HepG2 (cell line): ENCODE measurements at regions not wholly inside any gene's neighbourhood (a gene's known extent, or its start where the extent isn't known, plus 50 kb on each side); places are given as distances from the start of the nearest gene placed in this dataset.

Source experiments
- FOXK2 ChIP-seq: fragments of 450-650 bp; IDR thresholded peaks from 2 replicates; pipeline ENCODE4 v1.6.1; 2016
- MAZ ChIP-seq, 2 experiments: sonication (generic) in 1 of 2; formaldehyde crosslinking in 1 of 2; IDR thresholded peaks; 2 replicates each; pipeline versions ENCODE4 v1.5.0 to v1.6.1; 2012 to 2020; ENCODE audit warnings: low read depth in 2 of 2, mild to moderate bottlenecking in 2 of 2, borderline replicate concordance in 1 of 2, improper control_type of control experiment in 1 of 2, low read length in 1 of 2, missing genetic modification reagents in 1 of 2, moderate library complexity in 1 of 2
- MXI1 ChIP-seq: IDR thresholded peaks from 3 replicates; pipeline ENCODE4 v1.6.1; 2012; ENCODE audit warnings: low read depth, low read length, inconsistent platforms, borderline replicate concordance
- NFYB ChIP-seq: sonication (generic); formaldehyde crosslinking; IDR thresholded peaks from 2 replicates; pipeline ENCODE4 v1.4.0; 2020; ENCODE audit warnings: missing genetic modification reagents
- ONECUT2 ChIP-seq: sonication (generic); formaldehyde crosslinking; IDR thresholded peaks from 2 replicates; pipeline ENCODE4 v1.4.0; 2020; ENCODE audit warnings: missing genetic modification reagents
- POLR2AphosphoS5 ChIP-seq: IDR thresholded peaks from 2 replicates; pipeline ENCODE4 v1.6.1; 2012; ENCODE audit warnings: low read depth, low read length
- SMAD1 ChIP-seq: sonication (generic); formaldehyde crosslinking; IDR thresholded peaks from 2 replicates; pipeline ENCODE4 v1.4.0; 2020; ENCODE audit warnings: missing genetic modification reagents, low read depth, mild to moderate bottlenecking, borderline replicate concordance
- ZFP36 ChIP-seq: fragments of 150-350 bp; IDR thresholded peaks from 2 replicates; pipeline ENCODE4 v1.6.1; 2018; ENCODE audit warnings: borderline replicate concordance, low read length, low read depth; ENCODE audit not compliant: partially characterized antibody
- ZNF75D ChIP-seq: sonication (generic); formaldehyde crosslinking; IDR thresholded peaks from 2 replicates; pipeline ENCODE4 v1.8.1; 2023; ENCODE audit warnings: missing genetic modification reagents, mild to moderate bottlenecking, borderline replicate concordance
- ZNF768 ChIP-seq: sonication (generic); formaldehyde crosslinking; IDR thresholded peaks from 2 replicates; pipeline ENCODE4 v1.4.0; 2020; ENCODE audit warnings: missing genetic modification reagents
- ZNF83 ChIP-seq: sonication (generic); formaldehyde crosslinking; IDR thresholded peaks from 2 replicates; pipeline ENCODE4 v1.4.0; 2020; ENCODE audit warnings: missing genetic modification reagents, mild to moderate bottlenecking, borderline replicate concordance
- ZZZ3 ChIP-seq: sonication (generic); formaldehyde crosslinking; IDR thresholded peaks from 2 replicates; pipeline ENCODE4 v1.4.0; 2020; ENCODE audit warnings: missing genetic modification reagents, mild to moderate bottlenecking, borderline replicate concordance
- TF ChIP-seq, protein P1 (sequence below): sonication (generic); formaldehyde crosslinking; IDR thresholded peaks from 2 replicates; pipeline ENCODE4 v1.5.0; 2020; ENCODE audit warnings: mild to moderate bottlenecking, missing genetic modification reagents, moderate library complexity
- TF ChIP-seq, protein P2 (sequence below): fragments of 450-650 bp; IDR thresholded peaks from 2 replicates; pipeline ENCODE4 v1.6.1; 2017; ENCODE audit warnings: mild to moderate bottlenecking

DNA sequence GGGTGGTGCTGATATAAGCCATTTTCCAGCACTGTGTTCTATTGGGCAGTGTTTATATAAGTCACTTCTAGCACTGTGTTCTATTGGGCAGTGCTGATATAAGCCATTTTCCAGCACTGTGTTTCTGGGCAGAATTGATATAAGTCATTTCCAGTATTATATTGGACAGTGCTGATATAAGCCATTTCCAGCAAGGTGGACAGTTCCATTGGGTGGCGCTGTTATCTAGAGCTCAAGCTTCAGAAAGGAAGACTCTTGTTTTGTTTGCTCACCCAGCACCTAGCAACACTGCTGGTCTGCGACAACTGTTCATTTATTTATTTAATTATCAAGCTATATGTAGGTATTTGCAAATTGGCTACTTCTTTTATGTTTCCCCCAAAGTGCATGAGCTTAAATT is 690.3 kb downstream of the AACS start:
- TF ChIP-seq POLR2AphosphoS5 = no peak
- TF ChIP-seq SMAD1 (CRISPR knock-in tag) = no peak
- TF ChIP-seq FOXK2 = no peak
- no peak for TF ChIP-seq NFYB (CRISPR knock-in tag)
- no peak for TF ChIP-seq ZNF768 (CRISPR knock-in tag)
- TF ChIP-seq ZNF75D (CRISPR knock-in tag) = no peak
- no peak for TF ChIP-seq ZNF83 (CRISPR knock-in tag)
- no peak for TF ChIP-seq ZFP36
- TF ChIP-seq MXI1 = no peak
- TF ChIP-seq, protein P1, sequence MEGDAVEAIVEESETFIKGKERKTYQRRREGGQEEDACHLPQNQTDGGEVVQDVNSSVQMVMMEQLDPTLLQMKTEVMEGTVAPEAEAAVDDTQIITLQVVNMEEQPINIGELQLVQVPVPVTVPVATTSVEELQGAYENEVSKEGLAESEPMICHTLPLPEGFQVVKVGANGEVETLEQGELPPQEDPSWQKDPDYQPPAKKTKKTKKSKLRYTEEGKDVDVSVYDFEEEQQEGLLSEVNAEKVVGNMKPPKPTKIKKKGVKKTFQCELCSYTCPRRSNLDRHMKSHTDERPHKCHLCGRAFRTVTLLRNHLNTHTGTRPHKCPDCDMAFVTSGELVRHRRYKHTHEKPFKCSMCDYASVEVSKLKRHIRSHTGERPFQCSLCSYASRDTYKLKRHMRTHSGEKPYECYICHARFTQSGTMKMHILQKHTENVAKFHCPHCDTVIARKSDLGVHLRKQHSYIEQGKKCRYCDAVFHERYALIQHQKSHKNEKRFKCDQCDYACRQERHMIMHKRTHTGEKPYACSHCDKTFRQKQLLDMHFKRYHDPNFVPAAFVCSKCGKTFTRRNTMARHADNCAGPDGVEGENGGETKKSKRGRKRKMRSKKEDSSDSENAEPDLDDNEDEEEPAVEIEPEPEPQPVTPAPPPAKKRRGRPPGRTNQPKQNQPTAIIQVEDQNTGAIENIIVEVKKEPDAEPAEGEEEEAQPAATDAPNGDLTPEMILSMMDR (CRISPR knock-in tag) = no peak
- TF ChIP-seq ZZZ3 (CRISPR knock-in tag) = no peak
- TF ChIP-seq MAZ (IDR thresholded peaks at IDR 0.05; ENCODE audit: borderline replicate concordance, low read depth, low read length) = no peak
- TF ChIP-seq MAZ (CRISPR knock-in tag; IDR thresholded peaks at IDR 0.05; ENCODE audit: low read depth) = no peak
- no peak for TF ChIP-seq ONECUT2 (CRISPR knock-in tag)
- TF ChIP-seq, protein P2, sequence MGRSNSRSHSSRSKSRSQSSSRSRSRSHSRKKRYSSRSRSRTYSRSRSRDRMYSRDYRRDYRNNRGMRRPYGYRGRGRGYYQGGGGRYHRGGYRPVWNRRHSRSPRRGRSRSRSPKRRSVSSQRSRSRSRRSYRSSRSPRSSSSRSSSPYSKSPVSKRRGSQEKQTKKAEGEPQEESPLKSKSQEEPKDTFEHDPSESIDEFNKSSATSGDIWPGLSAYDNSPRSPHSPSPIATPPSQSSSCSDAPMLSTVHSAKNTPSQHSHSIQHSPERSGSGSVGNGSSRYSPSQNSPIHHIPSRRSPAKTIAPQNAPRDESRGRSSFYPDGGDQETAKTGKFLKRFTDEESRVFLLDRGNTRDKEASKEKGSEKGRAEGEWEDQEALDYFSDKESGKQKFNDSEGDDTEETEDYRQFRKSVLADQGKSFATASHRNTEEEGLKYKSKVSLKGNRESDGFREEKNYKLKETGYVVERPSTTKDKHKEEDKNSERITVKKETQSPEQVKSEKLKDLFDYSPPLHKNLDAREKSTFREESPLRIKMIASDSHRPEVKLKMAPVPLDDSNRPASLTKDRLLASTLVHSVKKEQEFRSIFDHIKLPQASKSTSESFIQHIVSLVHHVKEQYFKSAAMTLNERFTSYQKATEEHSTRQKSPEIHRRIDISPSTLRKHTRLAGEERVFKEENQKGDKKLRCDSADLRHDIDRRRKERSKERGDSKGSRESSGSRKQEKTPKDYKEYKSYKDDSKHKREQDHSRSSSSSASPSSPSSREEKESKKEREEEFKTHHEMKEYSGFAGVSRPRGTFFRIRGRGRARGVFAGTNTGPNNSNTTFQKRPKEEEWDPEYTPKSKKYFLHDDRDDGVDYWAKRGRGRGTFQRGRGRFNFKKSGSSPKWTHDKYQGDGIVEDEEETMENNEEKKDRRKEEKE = no peak
